ENCODE measurements at regions not wholly inside any gene's neighbourhood (a gene's known extent, or its start where the extent isn't known, plus 50 kb on each side); places are given as distances from the start of the nearest gene placed in this dataset.

DNA sequence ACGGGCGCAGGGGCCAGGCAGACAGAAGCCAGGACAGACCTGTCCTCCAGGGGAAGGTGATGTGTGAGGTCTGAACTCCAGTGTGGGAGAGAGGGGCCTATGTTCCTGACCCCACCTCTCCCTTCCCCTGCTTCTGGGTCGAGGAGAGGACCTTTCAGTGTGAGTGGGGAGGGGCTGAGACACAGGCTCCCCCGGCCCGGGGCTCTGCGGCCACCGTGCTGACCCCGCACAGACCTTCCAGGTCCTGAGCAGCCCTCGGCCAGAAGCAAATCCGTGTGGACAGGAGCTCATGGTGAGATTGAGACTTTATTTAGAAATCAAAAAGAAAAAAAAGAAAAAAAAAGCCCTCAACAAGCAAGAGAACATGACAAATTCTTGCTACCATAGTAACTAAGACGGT is 680.5 kb downstream of the BRD1 start:
- Histone ChIP-seq H3K4me3 (no peak overlapping the region), H3K4me1 (no peaks in the 10 kb centered on the region), H3K27ac (no peak overlapping the region), H3K36me3 (no peaks in the 10 kb centered on the region), H3K9me3 (no peaks in the 10 kb centered on the region), H3K27me3 (peaks cover 0 to 24% (median 0%) of the 10 kb centered on the region in 3 donors)
- intact Hi-C loops (cut with DNase I), result no loop called here
- no peak for TF ChIP-seq CTCF (IDR thresholded peaks at IDR 0.05)
- no peak for TF ChIP-seq POLR2A (IDR thresholded peaks at IDR 0.05)
- TF ChIP-seq EP300 (IDR thresholded peaks at IDR 0.05), result no peak
- no peak for TF ChIP-seq POLR2AphosphoS5 (IDR thresholded peaks at IDR 0.05)
- DNase-seq, result no peak
- 62 to 74% methylated on average over 11 of the region's 11 CpGs for WGBS, 2 donors

- H3K27ac ChIP-seq, result no peak overlapping the region
- peaks cover 0 to 23% (median 0%) of the 10 kb centered on the region in 3 donors for H3K27me3 ChIP-seq
- WGBS, 2 donors, result 83 to 84% methylated on average over 6 of the region's 6 CpGs
- intact Hi-C loops (cut with DNase I), result no loop called here
- DNase-seq, result no peak
- no peaks in the 10 kb centered on the region for H3K36me3 ChIP-seq
- no peak overlapping the region for H3K4me3 ChIP-seq
- H3K9me3 ChIP-seq, result no peaks in the 10 kb centered on the region
- TF ChIP-seq EP300 (IDR thresholded peaks at IDR 0.05) (no peak), CTCF (IDR thresholded peaks at IDR 0.05) (no peak), POLR2AphosphoS5 (IDR thresholded peaks at IDR 0.05) (no peak), POLR2A (IDR thresholded peaks at IDR 0.05) (no peak)
- no peaks in the 10 kb centered on the region for H3K4me1 ChIP-seq
Observed at GRCh38 chr22:49146511-49146910, 681.2 kb downstream of the BRD1 start.

DNA sequence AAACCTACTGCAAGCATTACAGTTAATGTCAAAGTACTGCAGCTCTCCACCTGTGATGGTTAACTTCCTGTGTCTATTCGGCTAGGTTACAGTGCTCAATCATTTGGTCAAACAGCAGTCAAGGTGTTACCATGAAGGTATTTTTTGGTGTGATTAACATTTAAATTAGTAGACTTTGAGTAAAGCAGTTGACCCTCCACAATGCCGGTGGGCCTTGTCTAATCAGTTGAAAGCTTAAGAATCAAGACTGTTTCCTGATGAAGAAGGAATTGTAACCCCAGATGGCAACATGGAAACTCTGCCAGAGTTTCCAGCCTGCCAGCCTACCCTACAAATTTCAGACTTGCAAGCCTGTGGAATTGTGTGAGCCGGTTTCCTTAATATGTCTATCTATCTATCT is 683.9 kb downstream of the BRD1 start:
- intact Hi-C loops (cut with DNase I), result no loop called here
- Histone ChIP-seq H3K27ac (no peak overlapping the region), H3K27me3 (peaks cover 0 to 23% (median 0%) of the 10 kb centered on the region in 3 donors), H3K4me3 (no peak overlapping the region), H3K36me3 (no peaks in the 10 kb centered on the region), H3K4me1 (no peaks in the 10 kb centered on the region), H3K9me3 (no peaks in the 10 kb centered on the region)
- 90 to 95% methylated on average over 3 of the region's 3 CpGs for WGBS, 2 donors
- TF ChIP-seq POLR2A (IDR thresholded peaks at IDR 0.05) (no peak), EP300 (IDR thresholded peaks at IDR 0.05) (no peak), CTCF (IDR thresholded peaks at IDR 0.05) (no peak), POLR2AphosphoS5 (IDR thresholded peaks at IDR 0.05) (no peak)
- no peak for DNase-seq

- Histone ChIP-seq H3K27ac (no peak overlapping the region), H3K9me3 (no peaks in the 10 kb centered on the region), H3K36me3 (no peaks in the 10 kb centered on the region), H3K27me3 (peaks cover 0 to 23% (median 0%) of the 10 kb centered on the region in 3 donors), H3K4me1 (no peaks in the 10 kb centered on the region), H3K4me3 (no peak overlapping the region)
- no peak for TF ChIP-seq POLR2A (IDR thresholded peaks at IDR 0.05)
- no peak for TF ChIP-seq CTCF (IDR thresholded peaks at IDR 0.05)
- no peak for TF ChIP-seq EP300 (IDR thresholded peaks at IDR 0.05)
- TF ChIP-seq POLR2AphosphoS5 (IDR thresholded peaks at IDR 0.05), result no peak
- 85 to 87% methylated on average over 9 of the region's 9 CpGs for WGBS, 2 donors
- DNase-seq, result no peak
- intact Hi-C loops (cut with DNase I), result no loop called here
Observed at GRCh38 chr22:49142891-49143290, 684.8 kb downstream of the BRD1 start.

DNA sequence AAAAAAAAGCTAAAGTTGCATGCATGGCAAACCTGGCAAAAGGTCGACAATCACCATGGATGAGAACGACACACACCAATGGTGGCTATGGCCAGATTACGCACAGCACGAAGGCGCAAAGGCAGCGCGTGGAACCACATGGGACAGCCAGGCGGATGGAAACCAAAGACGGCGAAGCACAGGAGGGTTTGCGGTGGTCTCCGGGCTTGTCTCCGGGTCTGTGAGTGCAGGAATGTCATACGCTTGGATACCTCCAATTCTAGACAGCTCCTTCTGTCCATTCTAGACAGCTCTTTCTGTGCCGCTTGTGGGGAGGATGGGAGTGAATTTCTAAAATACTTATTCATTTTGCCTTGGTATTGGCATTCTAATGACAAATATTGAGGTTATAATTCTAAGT is 685.4 kb downstream of the BRD1 start:
- peaks cover 0 to 23% (median 0%) of the 10 kb centered on the region in 3 donors for H3K27me3 ChIP-seq
- 89 to 95% methylated on average over 15 of the region's 15 CpGs for WGBS, 2 donors
- intact Hi-C loops (cut with DNase I), result no loop called here

More for the DNA sequence above, 685.4 kb downstream of the BRD1 start:
- no peaks in the 10 kb centered on the region for H3K9me3 ChIP-seq
- no peak for DNase-seq
- no peaks in the 10 kb centered on the region for H3K36me3 ChIP-seq
- H3K27ac ChIP-seq, result no peak overlapping the region
- H3K4me1 ChIP-seq, result no peaks in the 10 kb centered on the region
- H3K4me3 ChIP-seq, result no peak overlapping the region
- TF ChIP-seq POLR2A (IDR thresholded peaks at IDR 0.05) (no peak), CTCF (IDR thresholded peaks at IDR 0.05) (no peak), POLR2AphosphoS5 (IDR thresholded peaks at IDR 0.05) (no peak), EP300 (IDR thresholded peaks at IDR 0.05) (no peak)
